ENCODE measurements at regions not wholly inside any gene's neighbourhood (a gene's known extent, or its start where the extent isn't known, plus 50 kb on each side); places are given as distances from the start of the nearest gene placed in this dataset.

- TF ChIP-seq CTCF (IDR thresholded peaks at IDR 0.05), result no peak
- TF ChIP-seq POLR2A (IDR thresholded peaks at IDR 0.05), result no peak
Measured at GRCh38 chr2:126785862-126786261, 112.8 kb upstream of the TEX51 start.
